ENCODE measurements at regions not wholly inside any gene's neighbourhood (a gene's known extent, or its start where the extent isn't known, plus 50 kb on each side); places are given as distances from the start of the nearest gene placed in this dataset.

DNA sequence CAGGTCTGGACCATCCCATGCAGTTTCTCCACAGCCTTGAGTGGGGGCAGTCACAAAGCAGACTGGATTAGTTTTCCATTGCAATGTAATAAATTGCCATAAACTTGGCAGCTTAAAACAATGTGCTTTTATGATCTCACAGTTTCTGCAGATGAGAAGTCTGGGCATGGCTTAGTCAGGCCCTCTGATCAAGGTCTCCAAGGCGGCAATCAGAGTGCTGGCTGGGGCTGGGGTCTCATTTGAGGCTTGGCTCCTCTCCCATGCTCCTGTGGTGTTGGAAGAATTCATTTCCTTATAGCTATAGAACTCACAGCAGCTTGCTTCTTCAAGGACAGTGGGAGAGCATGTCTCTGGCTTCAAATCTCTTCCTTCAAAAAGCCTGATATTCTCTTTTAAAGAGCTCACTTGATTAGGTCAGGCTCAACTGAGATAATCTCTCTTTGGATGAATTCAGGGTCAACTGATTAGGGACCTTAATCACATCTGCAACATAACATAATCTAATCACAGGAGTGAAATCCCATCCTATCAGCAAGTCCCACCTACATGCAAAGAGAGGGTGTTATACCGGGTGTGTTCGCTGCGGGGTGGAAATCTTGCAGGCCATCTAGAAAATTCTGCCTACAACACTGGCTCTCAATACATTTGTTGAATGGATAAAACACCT is 77.4 kb upstream of the SULF2 start:
- TF ChIP-seq, protein P1, sequence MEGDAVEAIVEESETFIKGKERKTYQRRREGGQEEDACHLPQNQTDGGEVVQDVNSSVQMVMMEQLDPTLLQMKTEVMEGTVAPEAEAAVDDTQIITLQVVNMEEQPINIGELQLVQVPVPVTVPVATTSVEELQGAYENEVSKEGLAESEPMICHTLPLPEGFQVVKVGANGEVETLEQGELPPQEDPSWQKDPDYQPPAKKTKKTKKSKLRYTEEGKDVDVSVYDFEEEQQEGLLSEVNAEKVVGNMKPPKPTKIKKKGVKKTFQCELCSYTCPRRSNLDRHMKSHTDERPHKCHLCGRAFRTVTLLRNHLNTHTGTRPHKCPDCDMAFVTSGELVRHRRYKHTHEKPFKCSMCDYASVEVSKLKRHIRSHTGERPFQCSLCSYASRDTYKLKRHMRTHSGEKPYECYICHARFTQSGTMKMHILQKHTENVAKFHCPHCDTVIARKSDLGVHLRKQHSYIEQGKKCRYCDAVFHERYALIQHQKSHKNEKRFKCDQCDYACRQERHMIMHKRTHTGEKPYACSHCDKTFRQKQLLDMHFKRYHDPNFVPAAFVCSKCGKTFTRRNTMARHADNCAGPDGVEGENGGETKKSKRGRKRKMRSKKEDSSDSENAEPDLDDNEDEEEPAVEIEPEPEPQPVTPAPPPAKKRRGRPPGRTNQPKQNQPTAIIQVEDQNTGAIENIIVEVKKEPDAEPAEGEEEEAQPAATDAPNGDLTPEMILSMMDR (IDR thresholded peaks at IDR 0.05; ENCODE audit: unreplicated experiment): no peak
- Mint-ChIP-seq H3K4me3 (ENCODE audit: low read depth) (no peak overlapping the region), H3K9me3 (ENCODE audit: low read depth) (no peaks in the 10 kb centered on the region), H3K4me1 (ENCODE audit: low read depth) (peaks cover 9% of the 10 kb centered on the region), H3K27ac (no peak overlapping the region), H3K36me3 (ENCODE audit: insufficient read depth) (no peaks in the 10 kb centered on the region), H3K27me3 (peaks cover 13% of the 10 kb centered on the region)
- no peak for DNase-seq (ENCODE audit: low spot score, unreplicated experiment)

DNA sequence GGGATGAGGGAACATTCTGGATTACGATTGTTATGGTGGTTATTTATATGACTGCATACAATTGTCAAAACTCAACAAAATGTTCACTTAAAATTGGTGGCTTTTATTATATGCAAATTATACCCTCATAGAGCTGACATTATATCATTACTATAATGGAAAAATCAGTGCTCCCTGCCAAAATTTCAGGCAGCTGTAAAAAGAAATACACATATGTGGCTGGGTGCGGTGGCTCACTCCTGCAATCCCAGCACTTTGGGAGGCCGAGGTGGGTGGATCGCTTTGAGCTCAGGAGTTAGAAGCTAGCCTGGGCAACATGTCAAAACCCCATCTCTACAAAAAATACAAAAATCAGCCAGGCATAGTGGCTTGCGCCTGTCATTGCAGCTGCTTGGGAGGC is 75.8 kb upstream of the SULF2 start:
- TF ChIP-seq, protein P1 (IDR thresholded peaks at IDR 0.05; ENCODE audit: unreplicated experiment): no peak
- H3K9me3 Mint-ChIP-seq (ENCODE audit: low read depth): no peaks in the 10 kb centered on the region
- DNase-seq (ENCODE audit: low spot score, unreplicated experiment): no peak
- H3K4me3 Mint-ChIP-seq (ENCODE audit: low read depth): no peak overlapping the region
- no peaks in the 10 kb centered on the region for H3K36me3 Mint-ChIP-seq (ENCODE audit: insufficient read depth)
- H3K4me1 Mint-ChIP-seq (ENCODE audit: low read depth): peaks cover 18% of the 10 kb centered on the region
- H3K27ac Mint-ChIP-seq: no peak overlapping the region
- H3K27me3 Mint-ChIP-seq: peaks cover 13% of the 10 kb centered on the region

- TF ChIP-seq, protein P1 (IDR thresholded peaks at IDR 0.05; ENCODE audit: unreplicated experiment): no peak
- H3K36me3 Mint-ChIP-seq (ENCODE audit: insufficient read depth): no peaks in the 10 kb centered on the region
- peaks cover 18% of the 10 kb centered on the region for H3K4me1 Mint-ChIP-seq (ENCODE audit: low read depth)
- peaks cover 9% of the 10 kb centered on the region for H3K27me3 Mint-ChIP-seq
- DNase-seq (ENCODE audit: low spot score, unreplicated experiment): no peak
- no peaks in the 10 kb centered on the region for H3K9me3 Mint-ChIP-seq (ENCODE audit: low read depth)
- H3K27ac Mint-ChIP-seq: no peak overlapping the region
- H3K4me3 Mint-ChIP-seq (ENCODE audit: low read depth): no peak overlapping the region
These were observed 75.0 kb upstream of the SULF2 start for GRCh38 chr20:47860049-47860830.

GRCh38 chr20:47859278-47859677 is 74.0 kb upstream of the SULF2 start:
- TF ChIP-seq, protein P1 (IDR thresholded peaks at IDR 0.05; ENCODE audit: unreplicated experiment): no peak

GRCh38 chr20:47857569-47858464 is 72.5 kb upstream of the SULF2 start:
- no peak for DNase-seq (ENCODE audit: low spot score, unreplicated experiment)
- TF ChIP-seq, protein P1 (IDR thresholded peaks at IDR 0.05; ENCODE audit: unreplicated experiment): no peak
- Mint-ChIP-seq H3K4me1 (ENCODE audit: low read depth) (peaks cover 15% of the 10 kb centered on the region), H3K9me3 (ENCODE audit: low read depth) (no peaks in the 10 kb centered on the region), H3K27ac (peak overlapping the region; percentile 80), H3K36me3 (ENCODE audit: insufficient read depth) (no peaks in the 10 kb centered on the region), H3K27me3 (peaks cover under 1% of the 10 kb centered on the region), H3K4me3 (ENCODE audit: low read depth) (peak overlapping the region; percentile 10)

More at GRCh38 chr20:47859278-47859677, 74.0 kb upstream of the SULF2 start:
- no peak overlapping the region for H3K27ac Mint-ChIP-seq
- peaks cover 18% of the 10 kb centered on the region for H3K4me1 Mint-ChIP-seq (ENCODE audit: low read depth)
- H3K4me3 Mint-ChIP-seq (ENCODE audit: low read depth): no peak overlapping the region
- H3K36me3 Mint-ChIP-seq (ENCODE audit: insufficient read depth): no peaks in the 10 kb centered on the region
- H3K9me3 Mint-ChIP-seq (ENCODE audit: low read depth): no peaks in the 10 kb centered on the region
- no peak for DNase-seq (ENCODE audit: low spot score, unreplicated experiment)
- peaks cover 9% of the 10 kb centered on the region for H3K27me3 Mint-ChIP-seq

All from progenitor cell of endocrine pancreas (in vitro differentiated cells).